Stimulated activated CD4-positive, alpha-beta T cell treated with anti-CD3 and anti-CD28 coated beads, Interleukin-15, amount 100 ng/mL, for 48 hours (primary cell): ENCODE measurements at regions not wholly inside any gene's neighbourhood (a gene's known extent, or its start where the extent isn't known, plus 50 kb on each side); places are given as distances from the start of the nearest gene placed in this dataset.
"Not testable (repeated sequence)": the region's sequence is repeated elsewhere in the genome, so short reads cannot be mapped to it uniquely, and the experiment has no call there.

Source experiments
- DNase-seq, 2 donors: peaks; one replicate each; pipeline ENCODE4 v3.0.0-alpha.2; 2020; ENCODE audit warnings: low read depth in 2 of 2

GRCh38 chrY:7877458-7877857 is 965.9 kb upstream of the AMELY start:
- DNase-seq: no peak

DNA sequence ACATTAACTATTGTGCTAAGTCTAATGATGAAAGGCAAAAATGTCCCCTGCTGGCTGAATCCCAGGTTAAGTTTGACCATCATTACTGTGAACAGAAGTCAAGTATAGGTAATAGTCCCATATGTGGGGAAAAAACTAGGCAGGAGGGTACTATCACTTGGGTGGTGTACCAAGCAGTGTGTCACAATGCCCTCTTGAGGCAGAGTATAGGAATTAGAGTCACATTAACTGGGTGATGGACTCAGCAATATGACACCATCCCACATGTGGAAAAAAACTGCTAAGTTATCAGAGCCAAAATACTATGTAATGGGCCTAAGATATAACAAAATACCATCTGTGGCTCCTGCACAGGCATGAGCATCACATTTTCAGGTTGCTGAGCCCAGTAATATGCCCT is 962.5 kb upstream of the AMELY start:
- DNase-seq: no peak

GRCh38 chrY:7871304-7871932 is 959.9 kb upstream of the AMELY start:
- no peak for DNase-seq

- no peak for DNase-seq
These were observed 955.4 kb upstream of the AMELY start for GRCh38 chrY:7866976-7867375.

GRCh38 chrY:7860781-7861614 is 949.4 kb upstream of the AMELY start:
- no peak for DNase-seq

GRCh38 chrY:7850191-7850590 is 938.6 kb upstream of the AMELY start:
- no peak for DNase-seq

GRCh38 chrY:7845776-7846175 is 934.2 kb upstream of the AMELY start:
- no peak for DNase-seq

- DNase-seq: no peak
These were observed 925.5 kb upstream of the AMELY start for GRCh38 chrY:7837046-7837445.

DNA sequence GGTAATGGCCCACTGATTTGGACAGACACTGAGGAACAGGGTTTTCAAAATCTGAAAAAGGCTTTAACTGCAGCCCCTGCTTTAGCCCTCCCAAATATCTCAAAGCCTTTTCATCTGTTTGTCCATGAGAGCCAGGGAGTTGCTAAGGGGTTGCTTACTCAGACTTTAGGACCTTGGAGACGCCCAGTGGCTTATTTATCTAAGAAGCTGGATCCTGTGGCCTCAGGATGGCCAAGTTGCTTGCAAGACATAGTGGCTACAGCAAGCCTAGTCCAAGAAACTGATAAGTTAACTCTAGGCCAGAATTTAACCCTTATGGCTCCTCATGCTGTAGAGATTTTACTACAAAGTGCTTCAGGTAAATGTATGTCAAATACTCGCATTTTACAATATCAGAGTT is 924.8 kb upstream of the AMELY start:
- DNase-seq: no peak

DNA sequence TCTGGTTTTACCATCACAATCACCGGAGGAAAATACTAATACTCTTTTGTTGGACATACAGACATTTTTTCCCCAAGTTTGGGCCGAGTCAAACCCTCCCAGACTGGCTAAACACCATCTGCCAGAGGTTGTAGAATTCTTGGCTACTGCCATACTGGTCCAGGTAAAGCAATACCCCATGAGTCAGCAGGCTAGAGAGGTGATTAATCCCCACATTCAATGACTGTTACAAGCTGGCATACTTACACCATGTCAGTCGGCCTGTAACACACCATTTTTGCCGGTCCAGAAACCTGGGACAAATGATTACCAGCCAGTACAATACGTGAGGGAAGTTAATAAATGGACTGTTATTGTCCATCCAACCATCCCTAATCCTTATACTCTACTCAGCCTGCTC is 923.9 kb upstream of the AMELY start:
- no peak for DNase-seq

GRCh38 chrY:7834284-7834683 is 922.7 kb upstream of the AMELY start:
- DNase-seq: no peak

- not testable (repeated sequence) for DNase-seq
These were observed 919.3 kb upstream of the AMELY start for GRCh38 chrY:7830881-7831280.

DNA sequence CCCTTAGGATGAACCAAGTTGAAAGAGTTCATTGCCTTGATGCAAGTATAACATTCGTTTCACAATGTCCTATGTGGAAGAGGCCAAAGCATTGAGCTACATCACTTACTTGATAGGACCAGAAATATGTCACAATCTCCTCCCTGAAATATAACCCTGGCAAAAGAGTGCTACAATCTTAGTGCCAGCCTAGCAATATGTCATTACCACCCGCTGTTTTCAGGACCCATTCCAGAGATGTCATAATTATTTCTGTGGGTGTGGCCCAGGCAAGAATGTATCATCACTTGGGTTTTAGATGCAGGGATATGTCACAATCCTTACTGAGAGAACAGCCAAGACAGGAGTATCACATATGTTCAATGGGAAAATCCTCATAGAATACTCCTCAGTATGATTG is 915.0 kb upstream of the AMELY start:
- DNase-seq: no peak

DNA sequence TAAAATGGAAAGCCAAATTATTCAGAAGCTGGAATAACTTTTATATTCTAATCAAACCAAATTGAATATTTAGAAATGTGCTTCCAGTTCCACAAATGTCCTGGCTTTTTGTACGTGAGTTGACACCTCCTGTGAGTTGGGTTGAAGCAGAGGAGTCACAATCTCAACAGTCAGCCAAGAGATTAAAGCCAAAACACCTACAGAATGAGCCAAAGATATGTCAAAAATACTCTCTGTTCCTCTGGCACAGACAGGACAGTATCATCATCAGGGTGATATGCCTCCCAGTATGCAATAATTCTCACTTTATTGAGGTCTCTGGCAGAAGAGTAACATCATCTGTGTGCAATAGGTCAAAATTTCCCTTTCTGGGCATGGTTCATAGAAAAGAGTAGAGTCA is 914.3 kb upstream of the AMELY start:
- DNase-seq: no peak

DNA sequence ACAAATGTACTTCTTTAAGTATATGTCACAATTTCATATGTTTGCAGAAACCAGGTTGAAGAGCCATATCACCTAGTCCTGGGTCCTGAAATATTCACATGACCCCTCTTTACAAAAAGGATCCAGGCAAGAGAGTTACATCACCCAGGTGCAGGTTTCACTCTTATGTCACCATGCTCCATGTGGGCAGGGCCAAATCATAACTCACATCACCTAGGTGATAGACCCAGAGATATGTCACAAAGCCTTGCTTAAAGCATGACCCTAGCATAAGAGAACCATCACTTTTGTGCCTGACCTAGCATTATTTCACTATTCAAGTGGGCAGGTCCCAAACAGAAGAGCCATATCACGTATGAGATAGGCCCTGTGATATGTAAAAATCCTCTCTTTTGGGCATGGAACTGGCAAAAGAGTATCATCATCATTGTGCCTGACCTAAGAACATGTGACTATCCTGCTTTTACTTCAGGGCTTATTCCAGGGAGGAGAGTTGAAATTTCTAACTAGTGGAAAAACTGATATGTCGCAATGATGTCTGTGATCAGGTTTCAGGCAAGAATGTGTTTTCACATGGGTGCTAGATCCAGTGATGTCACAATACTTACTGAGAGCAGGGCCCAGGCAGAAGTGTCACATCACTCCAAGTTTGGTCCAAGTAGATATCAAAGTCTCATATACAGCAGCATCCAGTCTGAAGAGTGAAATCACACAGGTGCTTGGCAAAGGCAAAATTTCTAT is 909.9 kb upstream of the AMELY start:
- no peak for DNase-seq

GRCh38 chrY:7818924-7819323 is 907.4 kb upstream of the AMELY start:
- no peak for DNase-seq

DNA sequence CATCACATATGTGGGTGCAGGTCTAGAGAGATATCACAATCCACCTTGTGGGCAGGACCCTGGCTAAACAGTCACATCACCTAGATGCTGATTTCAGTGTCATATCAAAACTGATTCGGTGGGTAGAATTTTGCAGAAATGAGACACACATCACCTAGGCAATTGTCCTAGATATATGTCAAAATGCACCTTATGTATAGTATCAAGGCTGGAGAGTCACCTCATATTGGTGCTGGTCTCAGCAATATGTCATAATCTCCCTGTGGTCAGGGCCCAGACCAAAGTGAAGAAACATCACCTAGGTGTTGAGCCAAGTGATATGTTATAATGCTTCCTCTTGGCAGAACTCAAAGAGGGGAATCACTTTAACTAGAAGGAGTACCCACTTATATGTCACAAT is 905.0 kb upstream of the AMELY start:
- DNase-seq: no peak

GRCh38 chrY:7815921-7816320 is 904.4 kb upstream of the AMELY start:
- no peak for DNase-seq

GRCh38 chrY:7815285-7815684 is 903.7 kb upstream of the AMELY start:
- no peak for DNase-seq

DNA sequence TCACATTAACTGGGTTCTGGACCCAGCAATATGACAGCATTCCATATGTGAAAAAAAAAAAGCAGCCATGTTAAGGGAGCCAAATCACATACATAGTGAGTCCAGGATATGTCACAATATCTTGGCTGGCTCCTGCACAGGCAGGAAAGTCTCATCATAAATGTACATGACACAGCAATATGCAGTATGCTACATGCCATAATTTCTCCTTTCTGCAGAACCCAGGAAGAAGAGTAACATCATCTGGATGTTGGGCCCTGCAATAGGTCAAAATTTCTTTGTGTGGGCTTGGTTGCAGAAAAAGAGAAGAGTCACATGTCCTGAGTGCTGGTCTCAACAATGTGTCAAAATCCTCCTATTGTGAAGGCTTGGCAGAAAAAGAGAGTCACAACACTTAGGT is 902.8 kb upstream of the AMELY start:
- no peak for DNase-seq

DNA sequence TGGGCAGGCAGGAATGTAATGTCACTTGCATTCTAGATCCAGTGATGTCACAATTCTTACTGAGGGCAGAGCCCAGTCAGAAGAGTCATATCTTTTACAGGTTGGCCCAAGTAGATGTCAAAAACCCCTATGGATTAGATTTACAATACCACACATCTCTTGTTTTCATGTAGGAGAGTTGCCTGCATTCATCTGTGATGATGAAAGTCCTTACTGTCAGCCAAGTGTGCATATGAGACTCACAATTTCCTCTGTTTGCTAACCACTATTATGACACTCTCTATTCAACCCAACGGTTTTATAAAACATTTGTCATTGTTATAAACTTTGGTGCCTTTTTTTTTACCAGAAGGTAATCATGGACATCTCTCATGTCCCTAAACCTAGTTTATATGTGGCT is 898.8 kb upstream of the AMELY start:
- no peak for DNase-seq

GRCh38 chrY:7807516-7807870 is 895.9 kb upstream of the AMELY start:
- no peak for DNase-seq
